K562 (cell line): ENCODE measurements at regions not wholly inside any gene's neighbourhood (a gene's known extent, or its start where the extent isn't known, plus 50 kb on each side); places are given as distances from the start of the nearest gene placed in this dataset.

ENCODE experiments used
- BRD9 ChIP-seq: fragments of 450-650 bp; IDR thresholded peaks from 2 replicates; pipeline ENCODE4 v1.6.1; 2018; ENCODE audit warnings: low read depth; ENCODE audit not compliant: partially characterized antibody
- CBFA2T2 ChIP-seq: fragments of 450-650 bp; conservative IDR thresholded peaks from 2 replicates; pipeline ENCODE4 v1.6.1; 2017; ENCODE audit warnings: mild to moderate bottlenecking
- ELF1 ChIP-seq: fragments of 200-800 bp; sonication (Bioruptor generic); IDR thresholded peaks from 2 replicates; pipeline ENCODE4 v1.6.1; 2016; ENCODE audit warnings: missing genetic modification characterization, missing compliant biosample characterization
- EP300 ChIP-seq: IDR thresholded peaks from 2 replicates; pipeline ENCODE4 v1.6.1; 2012; ENCODE audit warnings: low read length, improper control_type of control experiment
- FOXJ2 ChIP-seq: fragments of 200-800 bp; sonication (Bioruptor generic); IDR thresholded peaks from 2 replicates; pipeline ENCODE4 v1.6.1; 2016; ENCODE audit warnings: missing genetic modification characterization, missing compliant biosample characterization
- GABPA ChIP-seq: fragments of 200-800 bp; sonication (Bioruptor generic); conservative IDR thresholded peaks from 2 replicates; pipeline ENCODE4 v1.6.1; 2016; ENCODE audit warnings: low read depth, missing genetic modification characterization, missing compliant biosample characterization
- HNRNPUL1 ChIP-seq: fragments of 200-400 bp; formaldehyde crosslinking; IDR thresholded peaks from 2 replicates; pipeline ENCODE4 v1.6.1; 2017; ENCODE audit warnings: low read length
- MYC ChIP-seq, 2 experiments: fragments of 250-450 bp in 1 of 2; sonication (Bioruptor Pico) in 1 of 2; IDR thresholded peaks; 2 replicates each; pipeline versions ENCODE4 v1.5.1 to v1.6.1; 2012 to 2021; ENCODE audit warnings: low read depth in 2 of 2, borderline replicate concordance in 1 of 2, improper control_type of control experiment in 1 of 2, low read length in 1 of 2, mild to moderate bottlenecking in 1 of 2, moderate library complexity in 1 of 2
- NCOR1 ChIP-seq: fragments of 450-650 bp; IDR thresholded peaks from 2 replicates; pipeline ENCODE4 v1.6.1; 2016; ENCODE audit warnings: mild to moderate bottlenecking, moderate library complexity
- RCOR1 ChIP-seq, 2 experiments: IDR thresholded peaks; 2 replicates each; pipeline ENCODE4 v1.6.1; 2012; ENCODE audit warnings: low read depth in 2 of 2, low read length in 2 of 2, borderline replicate concordance in 1 of 2, improper control_type of control experiment in 1 of 2
- RFX1 ChIP-seq: fragments of 450-650 bp; IDR thresholded peaks from 2 replicates; pipeline ENCODE4 v1.6.1; 2016; ENCODE audit warnings: mild to moderate bottlenecking, moderate library complexity
- TCF3 ChIP-seq: sonication (generic); formaldehyde crosslinking; IDR thresholded peaks from 2 replicates; pipeline ENCODE4 v1.4.0; 2020; ENCODE audit warnings: mild to moderate bottlenecking, missing genetic modification reagents
- TF ChIP-seq, protein P1 (sequence below): sonication (generic); formaldehyde crosslinking; IDR thresholded peaks from 2 replicates; pipeline ENCODE4 v1.8.1; 2023; ENCODE audit warnings: missing genetic modification reagents, mild to moderate bottlenecking, borderline replicate concordance
- TF ChIP-seq, protein P2 (sequence below): fragments of 450-650 bp; IDR thresholded peaks from 2 replicates; pipeline ENCODE4 v1.6.1; 2016

DNA sequence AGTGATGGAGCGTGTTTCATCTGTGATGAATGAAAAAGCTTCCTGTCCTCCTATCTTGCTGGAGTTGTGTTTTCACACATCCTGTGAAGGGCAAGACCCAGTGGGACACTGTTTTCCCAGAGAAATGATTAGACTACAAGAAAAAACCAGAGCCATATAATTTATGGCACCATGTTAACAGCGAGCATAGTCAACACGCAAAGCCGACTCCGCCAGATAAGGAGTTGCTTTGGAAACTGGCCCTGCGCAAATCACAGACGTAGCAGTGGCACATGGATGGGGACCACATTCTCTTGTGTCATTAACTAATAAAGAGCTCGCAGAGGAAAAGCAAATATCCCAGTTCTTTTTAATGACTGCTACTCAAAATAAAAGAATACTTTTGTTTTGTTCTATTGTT is 471.2 kb upstream of the RUNX1 start (continued):
- TF ChIP-seq, protein P1, sequence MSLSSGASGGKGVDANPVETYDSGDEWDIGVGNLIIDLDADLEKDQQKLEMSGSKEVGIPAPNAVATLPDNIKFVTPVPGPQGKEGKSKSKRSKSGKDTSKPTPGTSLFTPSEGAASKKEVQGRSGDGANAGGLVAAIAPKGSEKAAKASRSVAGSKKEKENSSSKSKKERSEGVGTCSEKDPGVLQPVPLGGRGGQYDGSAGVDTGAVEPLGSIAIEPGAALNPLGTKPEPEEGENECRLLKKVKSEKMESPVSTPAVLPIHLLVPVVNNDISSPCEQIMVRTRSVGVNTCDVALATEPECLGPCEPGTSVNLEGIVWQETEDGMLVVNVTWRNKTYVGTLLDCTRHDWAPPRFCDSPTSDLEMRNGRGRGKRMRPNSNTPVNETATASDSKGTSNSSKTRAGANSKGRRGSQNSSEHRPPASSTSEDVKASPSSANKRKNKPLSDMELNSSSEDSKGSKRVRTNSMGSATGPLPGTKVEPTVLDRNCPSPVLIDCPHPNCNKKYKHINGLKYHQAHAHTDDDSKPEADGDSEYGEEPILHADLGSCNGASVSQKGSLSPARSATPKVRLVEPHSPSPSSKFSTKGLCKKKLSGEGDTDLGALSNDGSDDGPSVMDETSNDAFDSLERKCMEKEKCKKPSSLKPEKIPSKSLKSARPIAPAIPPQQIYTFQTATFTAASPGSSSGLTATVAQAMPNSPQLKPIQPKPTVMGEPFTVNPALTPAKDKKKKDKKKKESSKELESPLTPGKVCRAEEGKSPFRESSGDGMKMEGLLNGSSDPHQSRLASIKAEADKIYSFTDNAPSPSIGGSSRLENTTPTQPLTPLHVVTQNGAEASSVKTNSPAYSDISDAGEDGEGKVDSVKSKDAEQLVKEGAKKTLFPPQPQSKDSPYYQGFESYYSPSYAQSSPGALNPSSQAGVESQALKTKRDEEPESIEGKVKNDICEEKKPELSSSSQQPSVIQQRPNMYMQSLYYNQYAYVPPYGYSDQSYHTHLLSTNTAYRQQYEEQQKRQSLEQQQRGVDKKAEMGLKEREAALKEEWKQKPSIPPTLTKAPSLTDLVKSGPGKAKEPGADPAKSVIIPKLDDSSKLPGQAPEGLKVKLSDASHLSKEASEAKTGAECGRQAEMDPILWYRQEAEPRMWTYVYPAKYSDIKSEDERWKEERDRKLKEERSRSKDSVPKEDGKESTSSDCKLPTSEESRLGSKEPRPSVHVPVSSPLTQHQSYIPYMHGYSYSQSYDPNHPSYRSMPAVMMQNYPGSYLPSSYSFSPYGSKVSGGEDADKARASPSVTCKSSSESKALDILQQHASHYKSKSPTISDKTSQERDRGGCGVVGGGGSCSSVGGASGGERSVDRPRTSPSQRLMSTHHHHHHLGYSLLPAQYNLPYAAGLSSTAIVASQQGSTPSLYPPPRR: no peak
- TF ChIP-seq RCOR1 (IDR thresholded peaks at IDR 0.05; ENCODE audit: borderline replicate concordance in 1 of 2, low read depth in 2 of 2, low read length in 2 of 2) (peak; percentile 30 to 88; a peak in 3 of 4 replicates), EP300 (peak; percentile 25; the same call in 1 of the 2 replicates), FOXJ2 (peak; percentile 69), GABPA (0 out of 2 replicates have a peak, but pooled peaks have one; percentile 13), NCOR1 (0 out of 2 replicates have a peak, but pooled peaks have one; percentile 4), MYC (IDR thresholded peaks at IDR 0.05; ENCODE audit: low read depth, low read length) (0 out of 2 replicates have a peak, but pooled peaks have one; percentile 36), MYC (CRISPR knock-in tag; IDR thresholded peaks at IDR 0.05; ENCODE audit: borderline replicate concordance, low read depth) (no peak), TCF3 (CRISPR knock-in tag) (peak; percentile 56), CBFA2T2 (0 out of 2 replicates have a peak, but pooled peaks have one; percentile 40), BRD9 (no peak), ELF1 (tag) (0 out of 2 replicates have a peak, but pooled peaks have one; percentile 22), HNRNPUL1 (no peak), RFX1 (peak; percentile 66)
- TF ChIP-seq, protein P2, sequence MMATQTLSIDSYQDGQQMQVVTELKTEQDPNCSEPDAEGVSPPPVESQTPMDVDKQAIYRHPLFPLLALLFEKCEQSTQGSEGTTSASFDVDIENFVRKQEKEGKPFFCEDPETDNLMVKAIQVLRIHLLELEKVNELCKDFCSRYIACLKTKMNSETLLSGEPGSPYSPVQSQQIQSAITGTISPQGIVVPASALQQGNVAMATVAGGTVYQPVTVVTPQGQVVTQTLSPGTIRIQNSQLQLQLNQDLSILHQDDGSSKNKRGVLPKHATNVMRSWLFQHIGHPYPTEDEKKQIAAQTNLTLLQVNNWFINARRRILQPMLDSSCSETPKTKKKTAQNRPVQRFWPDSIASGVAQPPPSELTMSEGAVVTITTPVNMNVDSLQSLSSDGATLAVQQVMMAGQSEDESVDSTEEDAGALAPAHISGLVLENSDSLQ: peak; percentile 41; the same call in 1 of the 2 replicates
